Inflammatory macrophage treated with lipopolysaccharide for 4 hours (primary cell): ENCODE measurements at regions not wholly inside any gene's neighbourhood (a gene's known extent, or its start where the extent isn't known, plus 50 kb on each side); places are given as distances from the start of the nearest gene placed in this dataset.
"Not testable (repeated sequence)": the region's sequence is repeated elsewhere in the genome, so short reads cannot be mapped to it uniquely, and the experiment has no call there.

ENCODE experiments used
- DNase-seq: peaks from one replicate; pipeline ENCODE4 v3.0.0-alpha.2; 2020

DNA sequence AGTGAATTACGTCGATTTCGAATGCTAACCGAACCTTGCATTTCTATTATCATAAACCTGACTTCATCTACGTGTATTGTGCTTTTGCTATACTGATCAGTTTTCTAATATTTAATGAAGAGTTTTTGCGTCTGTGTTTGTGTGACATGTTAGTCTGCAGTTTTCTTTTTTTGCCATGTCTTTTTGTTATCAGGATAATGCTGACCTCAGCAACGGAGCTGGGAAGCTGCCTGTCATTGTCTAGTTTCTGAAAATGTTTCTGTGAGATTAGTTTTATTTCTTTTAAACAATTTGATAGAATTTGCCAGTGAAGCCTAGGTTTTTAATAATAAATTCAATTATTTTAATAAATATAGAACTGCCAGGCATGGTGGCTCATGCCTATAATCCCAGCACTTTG, 139.3 kb downstream of the LAT start:
- not testable (repeated sequence) for DNase-seq

DNA sequence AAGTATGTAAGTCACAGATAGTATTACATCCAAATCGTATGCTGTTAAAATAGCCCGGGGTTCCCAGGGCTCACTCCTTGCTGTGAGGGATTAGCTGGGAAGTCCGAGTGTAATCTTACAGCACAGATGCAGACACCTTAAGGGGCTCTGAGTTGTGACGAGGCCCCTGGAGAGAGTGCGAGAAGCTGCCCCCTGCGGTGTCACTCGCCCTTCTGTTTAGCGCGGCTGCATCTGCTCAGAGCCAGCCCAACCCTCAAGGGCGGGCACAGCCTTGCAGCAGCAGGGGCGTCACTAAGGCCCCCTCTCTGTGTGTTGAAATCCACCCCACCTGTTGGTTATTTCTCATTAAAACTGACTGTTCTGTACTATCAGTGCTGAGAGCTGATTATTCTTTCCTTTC, 135.8 kb downstream of the LAT start:
- DNase-seq = not testable (repeated sequence)

DNA sequence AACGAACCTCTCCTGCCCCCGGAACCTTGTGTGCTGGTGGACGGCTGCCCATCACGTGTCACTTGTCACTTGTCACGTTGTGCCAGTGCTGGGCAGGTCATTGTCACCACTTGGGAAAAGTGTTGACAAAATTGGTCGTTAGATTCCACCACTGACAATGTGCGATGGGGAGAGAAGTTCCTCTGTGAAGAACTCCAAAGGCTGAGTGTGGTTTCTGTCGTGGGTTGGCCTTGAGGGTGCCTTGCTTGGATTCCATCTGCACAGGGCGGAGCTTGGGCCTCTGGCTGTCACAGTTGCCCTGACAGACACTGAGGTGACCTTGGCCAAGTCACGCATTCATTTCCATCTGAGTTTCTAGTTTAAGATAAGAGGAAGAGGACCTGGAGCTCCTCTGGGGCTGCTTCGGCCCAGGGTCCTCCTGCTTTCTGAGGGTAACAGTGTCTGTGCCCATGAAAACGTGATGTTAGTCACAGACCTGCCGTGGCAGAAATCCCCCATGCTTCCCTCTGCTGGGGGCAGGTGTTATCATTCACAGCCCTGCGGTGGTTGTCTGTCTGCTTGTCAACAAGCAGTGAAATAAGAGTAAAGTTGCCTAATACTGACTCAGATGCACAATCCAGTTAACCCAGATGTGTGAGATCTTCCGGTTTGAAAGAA, 133.6 kb downstream of the LAT start:
- DNase-seq = peak; percentile 73

DNA sequence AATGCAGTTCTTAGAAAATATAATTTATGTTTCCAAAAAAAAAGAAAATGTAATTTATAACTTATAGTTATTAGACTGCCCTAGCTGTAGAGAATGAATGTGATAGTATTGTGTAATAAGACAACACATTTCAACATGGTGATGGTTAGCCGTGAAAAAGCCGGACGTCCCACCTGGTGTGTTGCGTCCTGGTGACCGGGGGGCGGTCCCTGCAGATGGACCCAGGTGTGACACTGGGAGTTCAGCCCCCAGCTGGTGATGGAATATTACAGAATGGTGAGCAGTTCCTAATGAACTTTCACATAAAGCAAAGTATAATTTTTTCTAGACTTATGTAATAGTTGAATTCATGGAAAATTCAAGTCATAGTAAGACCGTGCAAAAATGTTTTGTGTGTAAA, 132.8 kb downstream of the LAT start:
- DNase-seq = peak; percentile 42

DNA sequence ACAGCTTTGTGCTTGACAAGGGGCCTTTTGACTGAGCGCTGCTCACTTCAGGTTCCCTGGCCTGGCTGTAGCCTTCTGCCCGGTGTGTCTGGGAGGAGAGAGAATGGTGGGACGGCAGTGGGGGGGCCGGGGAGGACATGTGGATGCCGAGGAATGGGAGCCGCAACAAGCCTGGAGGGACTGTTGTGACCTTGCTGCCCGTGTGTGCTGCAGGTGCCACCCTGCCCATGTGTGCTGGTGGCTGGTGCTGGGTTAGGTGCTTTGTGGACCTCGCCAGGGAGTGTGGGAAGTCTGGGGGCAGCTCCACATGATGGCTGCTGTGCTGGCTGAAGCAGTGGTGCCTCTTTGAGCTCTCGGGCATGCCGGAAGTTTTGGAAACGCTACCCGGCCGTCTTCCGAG, 132.1 kb downstream of the LAT start:
- no peak for DNase-seq

DNA sequence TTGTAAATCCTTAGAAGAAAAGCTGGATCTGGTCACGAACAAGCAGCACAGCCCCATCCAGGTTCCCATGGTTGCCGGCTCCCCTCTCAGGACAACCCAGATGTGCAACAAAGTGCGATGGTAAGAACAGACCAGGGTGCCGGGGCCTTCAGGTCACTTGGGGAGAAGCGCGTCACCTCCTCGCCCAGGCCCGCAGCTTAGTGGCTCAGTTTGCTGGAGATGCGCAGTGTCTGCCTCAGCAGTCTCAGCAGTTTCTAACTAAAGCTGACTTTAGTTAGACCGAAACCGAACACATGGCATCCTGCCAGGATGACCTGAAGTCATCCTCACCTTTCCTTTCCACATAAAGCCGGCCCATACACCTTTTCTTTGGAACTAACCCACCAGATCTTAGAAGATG, 131.4 kb downstream of the LAT start:
- not testable (repeated sequence) for DNase-seq

DNA sequence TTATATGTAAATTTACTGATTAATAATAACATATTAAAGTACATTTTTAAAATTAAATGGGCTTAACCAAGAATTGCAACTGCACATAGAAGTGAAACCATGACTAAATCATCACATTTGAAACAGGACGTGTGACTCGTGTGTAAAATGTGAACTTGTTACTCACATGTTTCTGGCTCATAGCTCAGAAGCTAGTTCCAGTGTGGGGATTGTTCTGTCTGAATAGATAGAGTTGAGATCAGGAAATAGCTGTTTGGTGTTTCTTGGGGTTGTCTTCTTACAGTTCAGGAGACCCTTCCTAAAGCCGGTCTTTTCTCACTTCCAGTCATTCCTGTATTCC, 130.9 kb downstream of the LAT start:
- peak; percentile 94 for DNase-seq

DNA sequence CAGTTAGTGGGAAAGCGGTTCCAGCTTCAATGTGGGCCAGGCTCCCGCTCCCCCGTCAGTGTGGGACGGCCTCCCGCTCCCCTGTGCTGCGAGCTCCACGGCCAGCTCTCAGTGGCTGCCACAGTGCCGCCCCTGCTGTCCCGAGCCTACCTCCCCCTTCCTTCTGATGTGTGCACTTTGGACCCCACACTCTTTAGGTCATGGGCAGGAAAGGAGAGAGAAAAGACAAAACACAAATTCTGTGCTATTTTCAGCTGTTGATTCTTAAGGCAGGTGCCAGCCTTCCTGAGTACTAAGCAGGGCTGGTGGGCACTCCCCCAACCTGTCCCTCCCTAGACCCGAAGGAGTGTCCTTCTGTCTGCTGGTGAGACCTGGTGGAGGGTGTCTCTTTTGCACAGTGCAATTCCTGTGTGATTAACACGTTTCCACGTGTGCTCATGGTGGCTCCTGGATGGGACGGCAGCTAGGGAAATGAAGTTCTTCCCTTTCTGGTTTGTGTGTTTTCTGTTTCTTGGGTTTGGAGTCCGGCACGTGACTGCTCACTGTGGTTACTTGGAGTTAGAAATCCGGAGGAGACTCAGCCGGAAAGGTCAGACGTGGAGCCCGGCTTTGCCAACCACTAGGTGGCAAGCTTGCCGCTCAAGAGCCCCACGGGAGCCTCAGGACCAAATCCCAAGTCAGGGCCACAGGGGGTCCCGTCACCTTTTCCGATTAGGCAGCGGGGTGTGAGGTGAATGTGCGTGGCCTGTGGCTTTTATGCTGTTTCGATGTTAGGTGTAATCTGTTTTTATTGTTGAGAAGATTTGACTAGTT, 130.3 kb downstream of the LAT start:
- peak; percentile 90 for DNase-seq

DNA sequence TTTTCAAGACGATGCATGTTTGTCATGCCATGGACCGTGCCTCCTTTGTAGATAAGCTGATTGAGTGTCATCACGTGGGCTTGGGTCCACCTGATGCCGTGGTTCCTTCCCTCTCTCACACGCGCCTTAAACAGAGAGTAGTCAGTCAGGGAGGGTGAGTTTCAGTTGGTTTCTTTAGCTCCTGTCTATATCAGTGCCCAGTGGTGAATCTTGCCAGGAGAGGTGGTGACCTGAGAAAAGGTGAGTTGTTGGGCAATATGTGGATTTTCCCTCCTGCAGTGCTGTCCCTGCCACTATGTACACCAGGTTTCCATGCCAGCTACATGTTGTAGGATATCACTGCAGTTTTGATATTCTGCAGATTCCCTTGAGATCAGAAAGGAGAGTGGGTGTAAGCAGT, 129.7 kb downstream of the LAT start:
- DNase-seq = no peak

DNA sequence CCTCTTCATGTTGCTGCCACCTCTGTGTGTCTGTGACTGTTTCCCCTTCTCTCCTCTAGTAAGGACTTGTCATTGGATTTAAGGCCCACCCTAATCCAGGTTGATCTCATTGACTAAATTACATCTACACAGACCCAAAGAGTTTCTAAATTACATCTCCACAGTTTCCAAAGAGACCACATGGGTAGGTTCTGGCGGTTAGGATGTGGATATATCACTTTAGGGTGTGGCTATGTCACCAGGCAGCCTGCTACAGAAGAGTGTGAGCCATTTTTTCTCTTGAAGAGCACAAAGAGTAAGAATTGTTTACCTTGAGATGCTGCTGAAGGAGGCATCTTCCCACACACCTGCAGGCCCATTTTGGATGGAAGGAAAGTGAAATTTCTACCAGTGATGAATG, 128.6 kb downstream of the LAT start:
- DNase-seq = not testable (repeated sequence)

DNA sequence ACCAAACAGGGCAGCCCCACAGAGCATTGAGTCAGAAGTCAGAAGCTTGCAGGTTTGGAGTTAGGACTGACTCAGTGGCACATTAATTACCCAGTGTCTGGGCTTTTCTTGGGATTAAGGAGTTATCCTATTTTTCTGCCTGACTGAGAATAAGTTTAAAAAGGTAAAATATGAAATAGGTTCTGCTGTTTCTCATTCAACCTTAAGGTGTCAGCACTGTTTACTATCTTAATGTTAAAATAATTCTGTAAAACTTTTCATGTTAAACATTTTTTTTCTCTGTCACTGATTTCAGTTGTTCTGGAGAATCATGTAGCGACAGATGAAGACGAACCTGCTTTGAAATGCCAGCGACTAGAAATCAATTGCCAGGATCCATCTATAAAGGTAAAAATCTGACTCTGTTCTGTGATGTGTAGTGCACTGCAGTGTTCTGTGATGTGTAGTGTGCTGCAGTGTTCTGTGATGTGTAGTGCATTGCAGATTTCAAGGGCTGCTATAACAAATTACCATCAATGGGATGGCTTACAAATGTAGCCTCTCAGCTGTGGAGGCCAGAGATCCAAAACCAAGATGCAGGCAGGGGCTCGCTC, 128.0 kb downstream of the LAT start:
- DNase-seq = no peak

DNA sequence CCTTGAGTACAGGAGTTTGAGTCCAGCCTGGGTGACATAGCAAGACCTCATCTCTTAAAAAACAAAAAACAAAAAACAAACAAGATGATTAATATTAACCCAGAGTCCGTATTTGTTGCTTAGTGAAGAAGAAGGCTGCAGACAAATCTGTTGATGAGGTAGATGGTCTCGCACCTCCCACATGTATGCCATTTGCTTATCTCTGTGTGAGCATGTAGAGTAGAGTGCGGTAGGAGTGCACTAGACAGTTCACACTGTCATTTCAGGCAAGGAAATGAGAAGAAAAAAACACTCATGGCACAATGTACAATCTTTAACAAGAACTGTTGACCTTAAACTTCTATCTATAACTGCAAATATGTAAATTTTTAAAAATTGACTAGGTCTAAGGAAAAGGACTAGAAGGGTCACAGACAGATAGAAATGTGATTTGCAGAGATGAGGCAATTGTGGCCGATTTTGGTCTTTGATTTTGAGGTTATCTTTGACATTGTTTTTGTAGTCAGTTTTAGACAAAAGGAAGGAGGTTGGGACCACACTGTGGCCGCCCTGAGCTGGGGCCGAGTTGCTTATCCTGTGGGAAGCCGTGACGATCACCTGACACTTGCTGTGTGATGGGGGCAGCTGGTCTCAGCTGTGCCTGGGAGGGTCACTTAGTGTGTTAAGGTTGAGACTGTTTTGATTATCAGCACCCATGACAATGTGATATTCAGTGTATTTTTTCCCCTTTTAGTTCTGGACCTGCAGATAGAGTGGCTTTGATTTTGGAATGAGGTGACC, 127.2 kb downstream of the LAT start:
- DNase-seq = not testable (repeated sequence)

DNA sequence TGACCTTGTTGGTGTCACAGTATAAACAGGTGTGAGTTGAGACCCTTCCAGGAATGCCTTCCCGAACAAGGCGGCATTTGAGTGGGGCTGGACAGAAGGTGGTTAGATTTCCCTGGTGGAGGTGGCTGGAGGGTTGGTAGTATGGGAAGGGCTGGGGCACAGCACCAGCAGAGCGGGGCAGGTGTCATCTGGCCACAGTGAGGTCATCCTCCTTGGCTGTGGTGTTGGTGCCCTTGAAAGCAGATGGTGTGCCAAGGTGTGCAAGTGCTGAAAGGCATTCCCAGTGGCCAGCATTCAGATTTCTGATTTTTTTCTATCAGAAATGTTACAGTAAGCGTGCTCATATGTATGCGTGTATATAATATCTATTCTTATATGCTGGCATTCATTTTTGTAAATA, 126.6 kb downstream of the LAT start:
- no peak for DNase-seq

DNA sequence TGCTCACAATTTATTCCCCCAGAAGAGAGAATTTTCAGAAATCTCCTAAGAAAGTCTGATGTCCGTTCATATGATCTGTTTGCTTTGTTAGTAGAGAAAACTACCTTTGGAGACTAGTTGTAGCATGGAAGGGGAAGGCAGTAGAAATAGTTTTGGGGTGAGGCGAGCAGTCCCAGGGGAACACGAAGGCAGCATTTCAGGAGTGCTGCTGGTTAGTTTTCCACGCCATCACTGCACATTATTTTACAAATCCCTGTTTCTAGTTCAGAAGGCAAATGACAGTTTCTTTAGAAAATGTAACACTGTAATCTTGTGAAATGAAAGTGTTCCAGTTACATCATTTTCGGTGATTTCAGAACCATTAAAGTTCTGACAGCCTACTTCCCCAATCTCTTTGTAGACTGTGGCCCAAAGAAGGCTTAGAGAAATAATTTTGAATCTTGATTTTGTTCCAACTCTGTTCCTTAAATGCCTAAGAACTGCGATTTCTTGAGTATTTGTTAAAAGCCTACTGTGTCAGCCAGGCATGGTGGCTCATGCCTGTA, 123.8 kb downstream of the LAT start:
- peak; percentile 83 for DNase-seq

DNA sequence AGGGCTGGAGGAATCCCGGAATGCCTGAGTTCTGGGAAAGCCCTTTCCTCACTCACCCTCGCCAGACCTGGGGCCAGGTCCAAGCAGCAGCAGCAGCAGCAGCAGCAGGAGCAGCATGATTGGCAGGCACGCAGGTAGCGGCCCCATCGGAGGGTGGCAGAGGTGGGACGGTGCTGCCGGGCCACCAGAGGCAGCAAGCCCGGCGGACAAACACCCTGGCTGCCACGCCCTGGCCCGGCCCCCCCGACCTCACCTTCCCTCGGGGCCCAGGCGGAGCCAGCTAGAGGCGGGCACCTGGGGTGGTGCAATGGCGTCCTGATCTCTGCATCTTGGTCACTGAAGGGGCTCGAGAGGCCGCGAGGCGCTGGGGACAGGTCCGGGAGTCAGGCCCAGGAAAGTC, 122.4 kb downstream of the LAT start:
- no peak for DNase-seq

DNA sequence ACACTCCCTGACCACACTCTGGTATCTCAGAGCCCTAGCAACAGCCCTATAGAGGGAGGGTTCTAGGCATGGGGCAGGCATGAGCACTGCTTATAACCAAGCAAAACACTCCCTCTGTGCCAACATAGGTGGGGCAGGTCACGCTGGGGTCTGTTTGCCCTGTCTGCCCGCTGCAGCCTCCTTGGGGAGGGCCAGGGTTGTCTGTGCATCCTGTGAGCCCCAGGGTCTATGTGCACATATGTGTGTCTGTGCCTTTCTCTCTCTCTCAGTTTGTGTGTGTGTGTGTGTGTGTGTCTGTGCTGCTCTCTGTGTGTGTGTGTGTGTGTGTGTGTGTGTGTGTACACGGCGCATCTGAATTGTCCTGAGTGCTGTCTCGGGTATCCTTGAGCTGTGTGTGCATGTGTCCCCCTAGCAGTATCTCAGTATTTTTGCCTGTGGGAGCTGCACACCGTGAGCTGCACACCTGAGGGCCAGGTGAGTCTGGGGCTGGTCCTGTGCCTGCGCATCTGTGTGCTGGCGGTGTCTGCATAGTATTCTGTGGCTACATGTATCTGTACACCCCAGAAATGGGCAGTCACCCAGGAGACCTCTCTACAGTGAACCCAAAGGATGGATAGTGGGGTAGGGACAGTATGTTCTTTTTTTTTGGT, 121.5 kb downstream of the LAT start:
- not testable (repeated sequence) for DNase-seq

DNA sequence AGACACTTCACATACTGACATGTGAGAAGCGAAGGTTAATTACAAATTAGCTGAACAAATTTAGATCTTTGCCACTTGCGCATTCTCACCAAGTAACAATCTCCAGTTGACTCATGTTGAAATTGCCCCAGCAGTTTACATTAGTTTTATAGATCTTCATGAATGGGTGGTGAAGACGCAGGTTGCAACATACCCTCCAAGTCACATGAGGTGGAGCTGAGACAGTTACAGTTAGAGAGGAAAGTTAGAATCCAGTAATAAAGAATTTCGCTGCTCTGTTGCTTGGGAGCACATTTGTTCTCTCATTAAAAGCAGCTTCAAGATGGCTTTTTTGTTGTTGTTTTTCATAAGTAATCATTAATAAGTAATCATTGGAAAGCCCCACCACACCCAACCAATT, 119.7 kb downstream of the LAT start:
- peak; percentile 69 for DNase-seq

DNA sequence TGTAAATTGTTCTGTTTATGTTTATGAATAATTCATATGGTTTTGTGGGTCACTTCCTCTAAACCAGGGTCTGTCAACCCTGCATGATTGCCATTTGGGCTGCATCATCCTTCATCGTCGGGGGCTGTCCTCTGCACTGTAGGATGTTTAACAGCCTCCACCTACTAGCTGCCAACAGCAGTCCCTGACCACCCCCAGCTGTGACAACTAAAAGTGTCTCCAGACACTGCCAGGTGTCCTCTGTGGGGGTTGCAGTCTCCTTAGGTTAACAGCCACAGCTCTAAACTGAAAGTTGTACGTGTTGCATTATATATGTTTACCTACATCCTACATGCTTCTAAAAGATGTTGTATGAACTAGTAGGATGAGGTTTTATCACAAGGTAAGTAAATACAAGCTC, 113.1 kb downstream of the LAT start:
- not testable (repeated sequence) for DNase-seq

DNA sequence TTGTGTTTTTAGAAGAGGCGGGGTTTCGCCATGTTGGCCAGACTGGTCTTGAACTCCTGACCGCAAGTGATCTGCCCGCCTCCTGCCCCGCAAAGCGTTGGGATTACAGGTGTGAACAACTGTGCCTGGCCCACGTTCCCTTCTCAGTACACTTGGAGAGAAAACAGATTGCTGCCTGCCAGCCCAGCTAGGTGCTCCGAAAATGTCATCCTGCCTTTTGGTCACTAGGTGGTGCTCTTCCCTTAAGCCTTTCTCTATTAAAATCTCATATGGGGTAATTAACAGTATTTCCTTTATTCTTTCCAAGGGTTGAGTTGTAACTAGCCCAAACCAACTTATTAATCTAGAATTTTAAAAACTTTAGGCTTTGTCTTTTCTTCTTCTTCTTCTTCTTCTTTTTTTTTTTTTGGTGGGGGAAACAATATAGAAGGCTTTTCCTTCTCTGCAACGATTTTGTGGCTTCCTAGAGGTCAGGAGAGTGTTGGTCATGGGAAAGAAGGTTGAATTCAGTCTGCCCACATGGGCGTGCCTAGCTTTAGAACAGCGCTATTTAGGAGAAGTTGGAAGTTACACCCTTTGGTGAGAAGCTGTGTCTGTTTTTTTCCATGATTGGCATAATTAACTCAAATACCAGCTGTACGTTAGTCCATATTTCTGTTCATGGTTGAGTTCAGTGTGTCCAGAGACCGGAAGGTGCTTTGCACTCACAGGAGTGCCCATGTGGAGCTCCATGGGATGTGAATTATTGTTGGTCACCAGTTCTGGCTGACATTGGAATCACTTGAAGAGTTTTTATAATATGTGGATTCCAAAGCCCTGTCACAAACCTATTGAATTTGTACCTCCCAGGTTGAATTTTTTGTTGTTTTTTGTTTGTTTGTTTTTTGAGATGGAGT, 110.1 kb downstream of the LAT start:
- not testable (repeated sequence) for DNase-seq

DNA sequence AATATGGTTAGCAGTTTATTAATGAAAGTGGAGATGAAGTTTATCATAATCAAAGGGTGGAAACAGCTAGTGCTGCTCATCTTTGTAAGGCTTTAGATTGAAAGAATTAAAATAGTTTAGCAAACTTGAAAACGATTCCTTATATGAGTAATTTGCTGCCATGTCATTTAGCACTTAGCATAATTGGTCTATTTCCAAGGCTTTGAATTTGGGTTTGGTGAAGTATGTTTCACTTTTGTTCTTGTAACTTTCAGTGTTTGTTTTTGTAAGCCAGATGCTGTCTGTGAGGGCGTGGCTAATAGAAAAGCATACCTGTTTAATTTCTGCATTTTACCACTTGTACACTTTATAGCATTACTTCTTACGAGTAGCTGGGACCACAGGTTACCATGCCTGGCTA, 109.5 kb downstream of the LAT start:
- DNase-seq = not testable (repeated sequence)

DNA sequence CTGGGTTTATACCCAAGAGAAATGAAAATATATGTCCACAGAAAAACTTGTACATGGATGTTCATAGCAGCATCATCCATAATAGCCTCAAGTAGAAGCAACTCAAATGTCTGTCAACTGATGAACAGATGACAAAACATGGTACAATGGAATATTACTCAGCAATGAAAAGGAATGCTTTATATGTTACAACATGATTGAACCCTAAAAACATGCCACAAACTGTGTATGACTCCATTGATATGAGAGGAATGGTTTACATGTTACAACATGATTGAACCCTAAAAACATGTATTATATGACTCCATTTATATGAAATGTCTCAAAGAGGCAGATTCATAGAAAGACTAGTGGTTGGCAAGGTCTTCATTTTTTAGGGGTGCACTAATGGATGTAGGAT, 104.8 kb downstream of the LAT start:
- DNase-seq = not testable (repeated sequence)

DNA sequence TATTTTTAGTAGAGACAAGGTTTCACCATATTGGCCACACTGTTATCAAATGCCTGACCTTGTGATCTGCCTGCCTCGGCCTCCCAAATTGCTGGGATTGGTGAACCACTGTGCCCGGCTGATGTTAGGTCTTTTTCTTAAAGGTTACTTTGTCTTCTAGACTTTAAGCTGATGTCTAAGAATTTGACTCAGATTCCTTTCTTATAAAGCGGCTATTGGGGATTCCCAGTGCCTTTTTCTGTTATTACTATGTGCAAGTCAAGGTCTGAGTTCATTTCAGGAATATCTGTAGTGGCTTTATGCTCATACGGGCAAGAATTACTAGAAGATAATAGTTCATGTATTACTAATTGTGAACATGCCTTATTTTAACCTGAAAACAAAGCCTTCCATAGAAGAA, 102.8 kb downstream of the LAT start:
- not testable (repeated sequence) for DNase-seq
